HG03025 (cell line): ENCODE measurements at regions not wholly inside any gene's neighbourhood (a gene's known extent, or its start where the extent isn't known, plus 50 kb on each side); places are given as distances from the start of the nearest gene placed in this dataset.
"Not testable (repeated sequence)": the region's sequence is repeated elsewhere in the genome, so short reads cannot be mapped to it uniquely, and the experiment has no call there.

ENCODE experiments used
- ATAC-seq: cut with Tn5 transposase; IDR thresholded peaks from one replicate; pipeline ENCODE4 v1.9.1; 2021; ENCODE audit warnings: mild to moderate bottlenecking, moderate library complexity; ENCODE audit not compliant: unreplicated experiment, low FRiP score

GRCh38 chr2:217362286-217362685 is 502.4 kb upstream of the TNP1 start:
- no peak for ATAC-seq

- no peak for ATAC-seq
These were observed 501.6 kb upstream of the TNP1 start for GRCh38 chr2:217361483-217361880.

- no peak for ATAC-seq
These were observed 501.1 kb upstream of the TNP1 start for GRCh38 chr2:217360781-217361482.

- no peak for ATAC-seq
These were observed 500.2 kb upstream of the TNP1 start for GRCh38 chr2:217360111-217360510.

GRCh38 chr2:217357886-217358620 is 498.2 kb upstream of the TNP1 start:
- no peak for ATAC-seq

- no peak for ATAC-seq
These were observed 496.9 kb upstream of the TNP1 start for GRCh38 chr2:217356781-217357180.

- ATAC-seq: no peak
These were observed 496.3 kb upstream of the TNP1 start for GRCh38 chr2:217356142-217356541.

- no peak for ATAC-seq
These were observed 493.7 kb upstream of the TNP1 start for GRCh38 chr2:217353591-217353990.

GRCh38 chr2:217351378-217351777 is 491.5 kb upstream of the TNP1 start:
- no peak for ATAC-seq

- ATAC-seq: no peak
These were observed 489.4 kb upstream of the TNP1 start for GRCh38 chr2:217349251-217349650.

GRCh38 chr2:217347630-217348029 is 487.8 kb upstream of the TNP1 start:
- ATAC-seq: not testable (repeated sequence)

GRCh38 chr2:217346043-217346442 is 486.2 kb upstream of the TNP1 start:
- not testable (repeated sequence) for ATAC-seq

GRCh38 chr2:217340899-217341298 is 481.0 kb upstream of the TNP1 start:
- ATAC-seq: no peak

GRCh38 chr2:217340176-217340575 is 480.3 kb upstream of the TNP1 start:
- ATAC-seq: no peak

GRCh38 chr2:217339753-217340152 is 479.9 kb upstream of the TNP1 start:
- ATAC-seq: no peak

- no peak for ATAC-seq
These were observed 478.5 kb upstream of the TNP1 start for GRCh38 chr2:217338306-217338916.

- no peak for ATAC-seq
These were observed 477.9 kb upstream of the TNP1 start for GRCh38 chr2:217337771-217338170.

GRCh38 chr2:217336694-217337093 is 476.8 kb upstream of the TNP1 start:
- ATAC-seq: no peak

GRCh38 chr2:217335341-217335966 is 475.6 kb upstream of the TNP1 start:
- no peak for ATAC-seq

- ATAC-seq: no peak
These were observed 474.7 kb upstream of the TNP1 start for GRCh38 chr2:217334561-217334960.

- no peak for ATAC-seq
These were observed 473.0 kb upstream of the TNP1 start for GRCh38 chr2:217332866-217333265.
